ENCODE measurements at regions not wholly inside any gene's neighbourhood (a gene's known extent, or its start where the extent isn't known, plus 50 kb on each side); places are given as distances from the start of the nearest gene placed in this dataset.
"Not testable (repeated sequence)": the region's sequence is repeated elsewhere in the genome, so short reads cannot be mapped to it uniquely, and the experiment has no call there.

DNA sequence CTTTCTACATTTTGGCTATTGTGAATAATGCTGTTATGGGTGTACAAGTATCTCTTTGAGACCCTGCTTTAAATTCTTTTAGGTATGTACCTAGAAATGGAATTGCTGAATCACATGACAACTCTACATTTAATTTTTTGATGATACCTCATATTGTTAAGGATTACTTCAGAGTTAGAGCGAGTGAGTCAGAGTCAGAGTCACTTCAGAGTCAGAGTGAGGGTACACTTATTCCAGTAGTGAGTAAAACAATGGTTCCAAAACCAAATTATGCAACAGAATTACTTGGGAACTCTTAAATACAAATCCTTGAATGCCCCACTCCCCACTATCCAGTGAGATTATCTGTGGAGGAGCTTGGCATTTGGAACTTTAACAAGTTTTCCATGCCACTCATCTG lies 50.3 kb upstream of the SNRK start:
- DNase-seq, result no peak

DNA sequence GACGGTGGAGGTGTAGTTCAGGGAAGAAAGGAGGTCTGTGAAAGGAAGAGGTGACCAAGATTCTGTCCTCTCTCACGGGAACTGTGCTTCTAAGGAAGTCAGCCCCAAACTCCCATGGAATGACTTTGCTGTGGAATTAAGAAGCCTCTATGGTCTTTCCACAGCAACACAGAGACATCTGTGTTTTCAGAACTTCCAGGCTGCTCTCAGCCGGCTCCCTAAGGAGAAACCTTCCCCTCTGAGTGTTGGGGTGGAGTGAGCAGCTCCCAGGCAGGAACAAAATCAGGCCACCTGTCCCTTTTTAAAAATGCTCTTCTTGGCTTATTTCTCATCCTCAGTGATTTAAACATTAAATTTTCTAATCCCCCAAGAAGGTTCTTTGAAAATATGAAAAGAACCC lies 53.3 kb upstream of the SNRK start:
- DNase-seq, result no peak

DNA sequence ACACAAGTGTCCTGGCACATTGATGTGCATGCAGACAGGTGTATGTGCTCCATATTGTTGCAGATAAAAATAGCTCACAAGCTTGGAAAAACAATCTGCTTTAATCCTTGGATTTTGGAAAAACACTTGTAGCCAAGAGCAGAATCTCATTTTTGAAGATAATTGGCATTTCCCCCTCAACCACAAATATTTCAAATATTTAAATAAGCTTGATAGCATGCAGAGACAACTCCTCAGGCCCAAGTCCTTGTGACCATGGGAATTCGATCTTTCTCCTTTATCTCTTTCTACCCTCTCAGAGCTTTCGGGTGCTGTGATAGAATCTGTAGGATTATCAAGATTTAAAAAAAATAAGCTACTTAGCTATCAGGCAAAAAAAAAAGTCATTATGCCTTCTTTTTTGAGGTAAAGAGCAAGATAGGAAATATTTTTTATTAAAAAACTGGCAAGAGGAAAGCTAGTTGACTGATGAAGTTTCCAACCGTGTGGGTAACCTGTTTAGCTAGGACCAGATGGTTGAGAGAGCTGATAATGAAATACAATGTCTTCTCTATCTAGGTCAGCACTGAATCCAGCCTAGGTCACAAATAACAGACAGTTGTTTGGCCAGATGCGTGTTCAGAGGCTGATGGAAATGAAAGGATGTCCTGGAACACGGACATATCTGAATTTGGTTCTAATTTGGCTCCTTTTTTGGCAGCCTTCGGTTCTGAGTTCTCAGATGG lies 54.9 kb upstream of the SNRK start:
- no peak for DNase-seq

DNA sequence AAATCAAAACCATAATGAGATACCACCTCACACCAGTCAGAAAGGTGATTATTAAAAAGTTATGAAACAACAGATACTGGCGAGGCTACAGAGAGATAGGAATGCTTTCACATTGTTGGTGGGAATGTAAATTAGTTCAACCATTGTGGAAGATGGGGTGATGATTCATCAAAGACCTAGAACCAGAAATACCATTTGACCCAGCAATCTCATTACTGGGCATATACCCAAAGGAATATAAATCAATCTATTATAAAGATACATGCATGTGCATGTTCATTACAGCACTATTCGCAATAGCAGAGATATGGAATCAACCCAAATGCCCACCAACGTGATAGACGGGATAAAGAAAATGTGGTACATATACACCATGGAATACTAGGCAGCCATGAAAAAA lies 56.5 kb upstream of the SNRK start:
- DNase-seq, result not testable (repeated sequence)

DNA sequence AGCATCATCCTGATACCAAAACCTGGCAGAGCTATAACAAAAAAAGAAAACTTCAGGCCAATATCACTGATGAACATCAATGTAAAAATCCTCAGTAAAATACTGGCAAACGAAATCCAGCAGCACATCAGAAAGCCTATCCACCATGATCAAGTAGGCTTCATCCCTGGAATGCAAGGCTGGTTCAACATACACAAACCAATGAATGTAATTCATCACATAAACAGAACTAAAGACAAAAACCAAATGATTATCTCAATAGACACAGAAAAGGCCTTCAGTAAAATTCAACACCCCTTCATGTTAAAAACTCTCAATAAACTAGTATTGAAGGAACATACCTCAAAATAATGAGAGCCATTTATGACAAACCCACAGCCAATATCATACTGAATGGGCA lies 58.7 kb upstream of the SNRK start:
- DNase-seq, result not testable (repeated sequence)

DNA sequence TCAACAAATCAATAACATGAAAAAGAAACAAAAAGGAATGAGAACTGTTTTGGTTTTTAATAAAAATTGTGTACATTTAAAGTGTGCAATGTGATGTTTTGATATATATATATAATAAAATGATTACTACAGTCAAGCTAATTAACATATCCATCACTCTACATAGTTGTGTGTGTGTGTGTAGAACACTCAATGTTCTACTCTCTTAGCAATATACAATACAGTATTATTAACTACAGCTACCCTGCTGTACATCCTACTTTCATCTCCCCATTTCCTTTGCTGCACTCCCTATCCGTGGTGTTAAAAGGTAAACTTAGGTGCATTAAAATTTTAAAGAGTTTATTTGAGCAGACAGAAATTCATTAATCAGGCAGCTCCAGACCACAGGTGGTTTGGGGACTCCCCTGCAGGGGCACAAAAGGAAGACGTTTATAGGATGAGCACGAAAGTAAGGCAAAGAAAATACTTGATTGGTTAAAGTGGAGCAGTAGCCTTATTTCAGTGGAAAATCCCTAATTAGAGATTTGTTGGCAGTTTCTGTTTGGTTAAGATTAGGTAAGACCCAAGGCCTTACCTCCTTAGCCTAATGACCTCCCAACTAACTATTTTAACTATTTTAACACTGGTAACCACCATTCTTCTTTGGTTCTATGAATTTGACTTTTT lies 61.8 kb upstream of the SNRK start:
- DNase-seq, result no peak

DNA sequence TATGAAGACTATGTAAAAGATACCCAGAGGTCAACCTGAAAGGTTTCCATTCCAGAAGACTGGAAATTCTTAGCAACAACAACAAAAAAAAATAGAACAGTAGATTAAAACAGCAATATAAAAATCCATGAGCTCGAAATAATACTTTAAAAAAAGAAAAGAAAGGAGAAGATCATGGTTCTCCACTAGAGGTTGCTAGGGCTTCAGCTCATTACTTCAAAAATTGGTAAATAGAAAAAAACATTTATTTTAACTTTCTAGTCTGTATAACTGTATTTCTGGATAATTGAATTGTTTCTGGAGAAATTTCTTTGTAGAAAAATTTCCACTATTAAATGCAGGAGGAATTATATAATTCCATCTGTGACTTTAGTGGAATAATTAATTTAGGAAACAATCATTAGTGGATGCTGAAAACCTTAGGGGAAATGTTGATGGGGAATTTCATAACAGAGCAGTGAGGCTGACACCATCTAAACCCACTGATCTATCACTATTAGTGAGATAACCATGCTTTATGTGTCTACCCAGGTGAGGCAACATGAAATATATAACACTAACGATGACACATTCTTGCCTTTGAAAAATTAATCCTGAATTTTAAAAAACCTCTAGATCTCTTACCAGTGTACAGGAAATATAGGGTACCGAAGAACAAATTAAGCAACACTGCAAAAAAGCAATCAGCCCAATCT lies 62.5 kb upstream of the SNRK start:
- DNase-seq, result peak; percentile 72 to 75

DNA sequence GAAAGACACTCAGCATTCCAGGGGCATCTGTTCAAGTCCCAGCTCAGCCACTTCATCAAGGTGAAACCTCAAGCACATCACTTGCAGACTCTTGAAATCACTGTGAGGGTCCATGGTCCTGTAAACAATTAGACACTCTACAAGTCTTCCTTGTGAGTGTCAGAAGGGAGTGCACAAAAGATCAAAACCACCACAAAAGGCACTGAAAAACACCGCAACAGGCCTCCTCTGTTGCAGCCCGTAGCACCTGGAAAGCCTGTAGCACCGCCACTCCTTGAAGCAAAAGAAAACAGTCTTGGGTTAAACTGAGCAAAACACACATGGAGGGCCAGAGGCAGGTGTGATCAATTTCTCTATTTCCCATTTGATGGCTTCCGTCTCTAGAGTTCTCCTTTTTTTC lies 63.8 kb upstream of the SNRK start:
- no peak for DNase-seq

DNA sequence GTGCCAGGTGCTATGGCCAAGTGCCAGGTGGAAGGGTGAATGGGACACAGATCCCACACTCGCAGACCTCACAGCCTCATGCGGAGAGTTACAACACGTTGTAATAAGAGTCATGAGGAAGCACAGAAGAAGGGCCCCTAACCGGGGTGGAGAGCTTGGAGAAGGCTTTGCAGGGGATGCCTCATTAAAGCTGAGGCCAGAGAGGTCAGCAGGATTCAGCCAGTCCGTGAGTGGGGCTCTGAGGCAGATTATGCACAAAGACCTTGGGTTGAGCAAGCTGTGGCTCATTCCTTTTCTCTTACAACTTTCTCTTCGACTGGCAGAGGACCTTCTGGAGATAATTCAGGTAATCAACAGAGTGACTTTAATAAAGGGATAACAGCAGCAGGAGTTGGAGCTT lies 65.3 kb upstream of the SNRK start:
- DNase-seq, result no peak

DNA sequence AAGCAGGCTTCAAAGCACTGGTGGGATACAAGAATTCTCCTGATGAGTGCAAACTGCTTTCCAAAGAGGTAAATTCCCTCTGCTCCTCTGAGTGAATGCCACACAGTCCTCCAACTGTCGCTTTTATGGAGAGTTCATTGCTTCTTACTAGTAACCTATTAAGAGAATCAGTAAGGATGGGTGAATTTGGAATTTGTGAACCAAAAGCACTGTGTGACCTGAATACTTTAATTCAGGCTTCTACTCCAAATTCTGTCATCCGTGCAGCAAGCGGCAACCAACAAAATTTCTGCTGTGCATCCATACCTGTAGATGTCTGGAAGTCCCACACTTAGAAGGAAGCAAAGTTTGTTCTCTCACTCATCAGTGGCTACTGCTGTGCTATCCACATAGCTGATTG lies 66.7 kb upstream of the SNRK start:
- no peak for DNase-seq

DNA sequence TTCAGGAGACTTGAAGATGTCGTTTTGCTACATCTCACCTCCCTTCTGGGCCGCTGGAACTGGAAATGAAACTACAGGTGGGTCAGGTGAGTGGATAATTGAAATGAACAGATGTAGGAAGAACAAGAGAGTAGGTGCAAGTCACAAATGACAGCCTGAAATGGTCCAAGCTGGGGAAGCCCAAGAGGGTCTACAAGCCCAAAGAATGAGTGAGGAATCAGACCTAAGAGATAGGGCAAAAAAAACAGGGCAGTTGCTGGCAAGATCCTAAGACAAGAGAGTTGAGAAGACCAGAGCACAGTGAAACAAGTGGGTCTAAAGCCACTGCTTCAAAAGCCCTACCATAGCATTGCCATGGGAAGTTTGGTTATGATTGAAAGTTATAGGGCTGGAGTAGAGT lies 67.4 kb upstream of the SNRK start:
- DNase-seq, result no peak

DNA sequence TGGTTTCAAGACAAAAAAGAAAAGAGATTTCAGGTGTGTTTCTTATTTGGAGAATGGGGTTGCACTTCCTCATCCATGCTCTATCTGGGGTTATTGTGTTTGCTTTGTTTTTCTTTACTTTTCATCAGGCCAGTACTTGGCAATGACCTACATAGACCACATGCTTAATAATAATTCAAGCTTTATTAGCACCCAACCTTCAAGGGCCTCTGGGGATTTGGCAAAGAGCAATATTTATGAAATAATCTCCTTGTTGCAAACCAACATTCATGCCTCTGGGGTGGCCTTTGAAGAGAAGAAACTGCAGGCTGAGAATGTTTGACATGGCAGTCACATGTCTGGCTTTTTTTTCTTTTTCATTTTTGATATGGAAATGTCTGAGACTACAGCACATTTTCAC lies 68.2 kb upstream of the SNRK start:
- no peak for DNase-seq

DNA sequence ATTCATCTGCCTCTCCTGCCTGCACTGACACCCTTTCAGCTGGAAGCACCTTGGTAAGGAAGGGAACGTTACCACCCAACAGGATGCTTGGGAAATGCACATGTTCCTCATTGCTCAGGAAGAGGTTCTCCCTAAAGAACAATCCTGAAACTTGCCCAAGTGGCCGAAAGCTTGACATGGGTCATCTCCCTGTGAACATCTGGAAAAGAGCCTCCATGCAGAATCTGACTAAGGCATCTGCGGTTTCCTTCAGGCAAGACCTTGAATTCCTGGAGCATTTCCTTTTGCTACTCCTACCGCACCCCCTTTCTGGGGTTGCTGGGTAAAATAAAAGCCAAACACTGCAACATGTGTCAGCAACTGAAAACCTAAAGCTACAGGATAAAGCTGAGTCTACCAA lies 68.7 kb upstream of the SNRK start:
- DNase-seq, result no peak

DNA sequence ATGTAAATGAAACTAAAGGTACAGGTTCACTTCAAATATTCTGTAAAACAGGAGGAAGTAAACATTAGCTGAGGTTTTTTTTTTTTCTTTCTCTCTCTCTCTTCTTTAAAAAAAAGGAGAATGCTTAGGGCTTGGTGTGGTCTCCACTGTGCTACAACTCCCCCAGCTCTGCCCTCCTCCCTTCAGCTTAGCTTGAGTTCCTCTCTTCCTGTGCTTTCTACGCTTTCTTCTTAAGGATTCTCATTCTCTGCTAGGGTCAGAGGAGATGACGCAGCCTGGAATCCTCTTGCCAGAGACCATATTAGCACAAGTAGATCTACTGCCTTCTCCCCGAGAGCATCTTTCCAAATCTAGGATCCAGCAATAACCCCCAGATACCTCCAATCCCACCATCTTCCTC lies 69.1 kb upstream of the SNRK start:
- no peak for DNase-seq

DNA sequence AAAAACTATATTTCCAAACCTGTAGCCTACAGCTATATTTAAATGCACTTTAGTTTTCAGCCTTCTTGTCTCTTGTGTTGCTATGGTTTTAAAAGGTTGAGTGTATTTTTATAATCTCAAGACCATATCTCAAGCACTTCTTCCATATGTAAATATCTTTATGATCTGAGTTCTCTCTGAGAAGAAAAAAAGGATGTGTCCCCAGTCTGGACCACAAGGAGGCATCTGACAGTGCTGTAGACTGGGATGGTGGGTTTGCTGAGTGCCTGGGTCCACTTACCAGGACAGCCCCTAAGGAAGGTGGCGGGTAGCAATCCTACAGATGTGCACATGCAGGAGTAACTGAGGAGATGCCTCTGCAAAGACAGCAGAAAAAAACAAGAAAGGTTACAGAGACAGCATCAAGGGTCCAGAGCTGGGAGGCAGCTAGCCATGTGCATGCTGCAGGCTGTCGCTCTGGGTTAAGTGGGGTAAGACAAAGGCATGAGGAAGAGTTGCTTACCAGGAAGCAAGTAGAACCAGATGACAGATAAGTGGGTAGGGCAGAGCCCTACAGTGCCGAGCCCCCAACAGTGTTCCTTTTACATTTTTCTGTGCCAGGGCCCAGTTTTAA lies 70.6 kb upstream of the SNRK start:
- DNase-seq, result no peak

DNA sequence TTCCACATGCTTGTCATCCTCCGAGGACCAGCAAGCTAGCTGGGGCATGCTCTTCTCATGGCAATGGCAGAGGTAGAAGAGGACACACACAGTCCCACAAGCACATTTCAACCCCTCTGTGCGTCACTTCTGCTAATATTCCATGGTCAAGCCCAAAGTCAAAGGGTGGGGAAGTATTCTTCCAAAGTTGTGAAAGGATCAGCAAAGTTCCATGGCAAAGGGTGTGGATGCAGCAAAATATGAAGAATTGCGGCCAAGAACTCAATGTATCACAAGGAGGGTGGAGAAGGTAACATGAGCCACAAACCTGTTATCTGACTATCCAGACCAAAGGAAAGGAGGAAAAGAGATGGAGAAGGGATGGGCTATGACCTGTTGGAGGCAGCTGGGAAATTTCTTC lies 71.2 kb upstream of the SNRK start:
- no peak for DNase-seq

DNA sequence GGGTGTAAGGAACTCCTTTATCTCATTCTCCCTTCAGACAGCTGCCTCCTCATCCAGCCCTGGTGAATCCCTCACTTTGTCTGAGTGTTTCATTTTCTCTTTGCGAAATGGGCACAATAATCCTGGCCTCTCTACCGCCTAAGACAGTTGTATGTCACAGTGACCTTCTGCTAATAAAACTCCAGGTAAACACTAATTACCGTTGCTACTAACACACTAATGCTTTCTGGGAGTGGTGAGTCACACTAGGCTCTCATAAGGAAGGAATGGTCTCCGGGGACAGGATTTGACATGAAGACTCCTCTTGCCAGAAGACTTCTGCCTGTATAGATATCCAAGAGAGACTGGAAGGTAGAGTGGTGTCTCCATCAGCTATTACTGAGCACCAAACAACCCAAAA lies 71.7 kb upstream of the SNRK start:
- DNase-seq, result no peak

DNA sequence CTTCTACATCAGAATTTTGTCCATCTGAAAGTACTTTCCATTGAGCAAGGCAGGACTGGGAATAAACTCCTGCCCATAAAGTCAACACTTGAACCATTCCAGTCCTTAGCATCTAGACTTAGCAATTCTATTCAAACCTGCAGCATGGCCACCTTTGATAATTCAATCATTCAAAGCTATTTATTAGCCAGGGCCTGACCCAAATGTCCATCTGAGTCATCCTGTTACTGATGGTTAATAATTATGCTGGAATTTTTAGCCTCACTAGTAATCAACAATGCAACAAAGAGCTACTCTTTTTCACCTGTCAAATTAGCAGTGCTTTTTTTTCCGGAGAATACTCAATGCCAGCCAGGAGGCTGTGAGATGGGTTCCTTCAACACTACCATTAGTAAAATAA lies 72.7 kb upstream of the SNRK start:
- no peak for DNase-seq

DNA sequence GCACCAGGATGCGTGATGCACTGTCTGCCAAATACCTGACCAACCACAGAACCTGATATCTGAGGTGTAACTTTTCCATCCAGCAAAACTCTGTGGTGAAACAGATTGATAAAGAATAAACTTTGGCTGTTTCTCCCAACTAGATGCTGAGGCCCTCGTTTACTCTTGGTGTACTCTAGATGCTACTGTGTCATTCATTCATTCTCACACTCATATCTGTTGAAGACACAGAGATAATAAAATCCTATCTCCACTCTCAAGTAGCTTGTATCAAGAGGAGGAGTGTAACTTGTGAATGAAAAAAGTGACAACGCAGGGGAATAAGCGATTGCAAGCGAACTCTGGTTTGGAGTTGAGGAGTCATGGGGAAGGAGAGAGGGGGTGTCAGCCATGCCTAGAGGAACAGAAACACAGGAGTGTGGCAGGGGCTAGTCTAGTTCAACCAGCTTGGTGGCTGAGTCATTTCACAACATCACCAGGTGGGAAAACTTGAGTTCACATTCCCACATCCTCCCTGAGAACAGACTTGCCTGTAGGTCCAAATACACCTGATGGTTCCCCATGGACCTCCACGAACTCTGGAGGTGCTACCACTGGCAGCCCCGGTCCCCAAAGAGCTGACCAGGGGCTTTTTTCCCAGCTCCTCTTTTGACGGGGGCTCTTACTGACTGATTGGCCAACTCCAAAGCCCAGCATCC lies 73.3 kb upstream of the SNRK start:
- no peak for DNase-seq

DNA sequence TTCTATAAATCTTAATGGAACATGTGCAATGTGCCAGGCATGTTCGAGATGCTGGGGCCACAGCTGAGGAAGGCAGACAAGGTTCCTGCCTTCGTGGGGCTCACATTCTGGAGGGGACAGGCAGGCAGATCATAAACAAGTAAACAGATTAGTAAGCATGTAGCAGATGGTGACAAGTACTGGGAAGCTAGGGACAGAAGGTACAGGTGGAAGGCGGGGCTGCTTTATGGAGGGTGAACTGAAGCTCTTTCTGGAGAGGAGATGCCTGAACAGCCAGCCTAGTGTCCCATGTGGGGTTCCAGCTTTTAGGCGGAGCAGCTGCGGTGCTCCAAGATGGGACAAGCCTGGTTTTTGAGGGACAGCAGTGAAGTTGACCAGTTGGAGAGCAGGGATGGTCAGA lies 74.7 kb upstream of the SNRK start:
- no peak for DNase-seq

DNA sequence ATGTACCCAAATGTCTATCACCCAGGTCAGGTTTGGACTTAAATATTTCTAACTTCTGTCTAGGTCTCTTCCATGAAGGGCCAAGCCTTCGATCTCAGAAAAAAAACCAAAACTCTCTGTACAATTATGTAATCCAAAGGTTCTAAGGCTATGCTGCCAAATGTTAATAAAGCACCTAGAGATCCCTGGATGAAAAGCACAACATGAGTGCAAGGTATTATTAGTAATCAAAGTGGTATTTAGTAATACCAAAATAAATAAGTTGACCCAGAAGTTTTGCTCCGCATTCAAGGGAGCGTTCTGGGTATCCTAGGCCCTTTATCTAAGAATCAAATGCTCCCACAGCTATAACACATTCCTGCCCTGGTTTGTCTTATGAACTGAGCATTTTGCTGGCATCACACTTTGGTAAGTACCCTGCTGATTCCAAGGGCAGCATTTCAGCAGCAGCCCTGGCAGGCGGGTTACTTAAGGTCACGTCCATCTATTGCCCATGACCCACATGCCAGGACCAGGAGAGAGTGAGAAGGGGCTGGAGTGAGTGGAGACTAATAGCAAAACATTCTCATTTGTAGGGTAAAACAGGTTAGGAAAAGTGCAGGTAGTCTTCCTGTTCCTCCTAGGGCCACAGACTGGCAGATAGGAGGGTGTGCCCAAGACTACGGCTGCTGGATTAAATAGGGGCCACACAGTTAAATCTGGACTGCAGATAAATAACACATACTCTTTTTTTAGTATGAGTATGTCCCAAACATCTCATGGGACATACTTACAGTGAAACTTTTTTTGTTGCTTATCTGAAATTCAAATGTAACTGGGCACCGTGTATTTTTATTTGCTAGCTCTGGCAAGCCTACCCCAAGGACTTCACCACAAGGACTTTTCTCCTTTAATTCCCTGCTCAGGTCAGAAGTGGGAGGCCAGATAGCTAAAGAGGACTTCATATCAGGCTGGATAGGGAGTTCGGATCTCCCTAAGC lies 76.0 kb upstream of the SNRK start:
- no peak for DNase-seq

DNA sequence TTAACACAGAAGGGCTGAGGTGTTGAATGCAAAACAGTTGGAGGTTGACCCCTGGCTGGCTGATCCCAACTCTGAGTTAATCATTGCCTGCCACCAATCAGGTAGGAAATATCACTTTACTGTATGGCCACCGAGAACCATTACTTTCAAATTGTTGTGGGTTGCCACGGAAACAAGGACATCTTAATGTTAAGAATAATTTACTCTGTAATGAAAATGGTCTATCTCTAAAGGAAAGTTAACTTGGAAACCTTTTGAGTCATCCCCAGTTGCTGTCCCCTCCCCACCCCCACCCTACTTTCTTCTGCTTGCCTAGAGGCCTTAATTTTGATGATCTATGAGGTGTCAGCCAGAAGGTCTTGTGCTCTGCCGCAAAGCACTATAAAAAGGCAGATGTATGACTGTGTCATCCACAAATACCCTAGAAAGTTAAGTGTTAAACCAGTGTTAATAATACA lies 78.7 kb upstream of the SNRK start:
- DNase-seq, result no peak

Data from AML-193 (cell line).